Gastrocnemius medialis (tissue), 4 donors: ENCODE measurements at regions not wholly inside any gene's neighbourhood (a gene's known extent, or its start where the extent isn't known, plus 50 kb on each side); places are given as distances from the start of the nearest gene placed in this dataset.
"Not testable (repeated sequence)": the region's sequence is repeated elsewhere in the genome, so short reads cannot be mapped to it uniquely, and the experiment has no call there.

Experiments
- ATAC-seq, 2 donors: fragments of 150-250 bp; one replicate each; pipeline ENCODE4 v1.9.1; 2016
- DNase-seq, 2 donors: peaks; one replicate each; pipeline ENCODE4 v3.0.0-alpha.2; 2019
- H3K27ac ChIP-seq, 4 donors: fragments of 200-600 bp; sonication (generic); 1 replicate in 1 of 4; 2 replicates in 3 of 4; pipeline ENCODE4 v1.5.1; 2016 to 2018; ENCODE audit warnings: mild to moderate bottlenecking in 2 of 4, moderate library complexity in 1 of 4
- H3K27me3 ChIP-seq, 3 donors: fragments of 200-600 bp; sonication (generic) in 2 of 3; 1 replicate in 1 of 3; 2 replicates in 2 of 3; pipeline versions ENCODE4 v1.5.1 to v1.6.0; 2016 to 2019; ENCODE audit warnings: mild to moderate bottlenecking in 1 of 3, moderate library complexity in 1 of 3
- H3K36me3 ChIP-seq, 2 donors: fragments of 200-600 bp; sonication (generic) in 1 of 2; one replicate each; pipeline ENCODE4 v1.5.1; 2017 to 2018
- H3K4me1 ChIP-seq, 2 donors: fragments of 200-600 bp; sonication (generic) in 1 of 2; one replicate each; pipeline ENCODE4 v1.5.1; 2016 to 2017; ENCODE audit warnings: mild to moderate bottlenecking in 2 of 2
- H3K4me3 ChIP-seq, 4 donors: fragments of 200-600 bp; sonication (generic) in 3 of 4; 1 replicate in 1 of 4; 2 replicates in 3 of 4; pipeline ENCODE4 v1.5.1; 2016 to 2019; ENCODE audit warnings: mild to moderate bottlenecking in 2 of 4
- H3K9me3 ChIP-seq, 3 donors: fragments of 200-600 bp; sonication (generic) in 2 of 3; 1 replicate in 1 of 3; 2 replicates in 2 of 3; pipeline ENCODE4 v1.5.1; 2016 to 2019
- CTCF ChIP-seq, 5 experiments: fragments of 450-650 bp in 3 of 5; fragments of 200-600 bp in 2 of 5; sonication (generic) in 2 of 5; IDR thresholded peaks in 4 of 5; conservative IDR thresholded peaks in 1 of 5; 1 replicate in 4 of 5; 2 replicates in 1 of 5; pipeline ENCODE4 v1.5.1; 2016 to 2019; ENCODE audit warnings: antibody characterized with exemption in 5 of 5, mild to moderate bottlenecking in 3 of 5, moderate library complexity in 3 of 5
- POLR2A ChIP-seq, 2 donors: fragments of 450-650 bp; IDR thresholded peaks; one replicate each; pipeline ENCODE4 v1.6.1; 2017; ENCODE audit warnings: antibody characterized with exemption in 2 of 2, mild to moderate bottlenecking in 2 of 2, moderate library complexity in 2 of 2
- in situ Hi-C, 4 donors: fragments of 200-750 bp; cut with MboI; loops; one replicate each; pipeline versions ENCODE4 v1.15.0 to v1.8.0; 2017; ENCODE audit warnings: low sequenced_read_pairs in 4 of 4
- intact Hi-C: fragments of 100-400 bp; cut with DNase I; formaldehyde crosslinking; loops from one replicate; pipeline ENCODE4 v1.15.1; 2023; ENCODE audit warnings: low total_unique reads

DNA sequence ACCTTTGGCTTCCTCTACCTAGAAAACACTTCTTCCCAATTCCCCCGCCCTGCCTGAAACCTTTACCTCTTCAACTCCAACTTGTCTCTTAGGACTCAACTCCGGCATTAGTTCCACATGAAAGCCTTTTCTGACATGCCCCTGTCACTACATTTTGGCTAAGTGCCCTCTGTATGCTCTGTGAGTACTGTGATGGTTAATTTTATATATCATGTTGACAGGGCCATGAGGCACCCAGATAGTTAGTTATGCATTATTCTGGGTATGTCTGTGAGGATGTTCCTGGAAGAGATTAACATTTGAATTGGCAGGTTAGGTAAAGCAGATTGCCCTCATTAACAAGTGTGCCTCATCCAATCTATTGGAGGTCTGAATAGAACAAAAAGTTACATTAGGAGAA, 75.6 kb upstream of the NCKAP5 start:
- ATAC-seq: no peak
- Histone ChIP-seq H3K27ac (no peak overlapping the region), H3K9me3 (no peaks in the 10 kb centered on the region), H3K4me1 (no peaks in the 10 kb centered on the region), H3K4me3 (no peak overlapping the region), H3K36me3 (no peaks in the 10 kb centered on the region), H3K27me3 (no peaks in the 10 kb centered on the region)
- intact Hi-C loops (no loop called here), in situ Hi-C loops (no loop called here)
- no peak for TF ChIP-seq CTCF (IDR thresholded peaks at IDR 0.05 in 4 of 5, conservative IDR thresholded peaks at IDR 0.05 in 1 of 5)
- TF ChIP-seq POLR2A (IDR thresholded peaks at IDR 0.05): no peak
- DNase-seq: no peak

- no peak overlapping the region for H3K4me3 ChIP-seq
- intact Hi-C loops: no loop called here
- in situ Hi-C loops: no loop called here
Observed at GRCh38 chr2:133644846-133645245, 76.6 kb upstream of the NCKAP5 start.

GRCh38 chr2:133647386-133647785, 79.1 kb upstream of the NCKAP5 start:
- H3K36me3 ChIP-seq, DNase-seq, H3K27me3 ChIP-seq, H3K4me1 ChIP-seq, H3K27ac ChIP-seq, H3K9me3 ChIP-seq, intact Hi-C loops, ATAC-seq, in situ Hi-C loops, H3K4me3 ChIP-seq: not testable (repeated sequence)

More at GRCh38 chr2:133644846-133645245, 76.6 kb upstream of the NCKAP5 start:
- H3K9me3 ChIP-seq: no peaks in the 10 kb centered on the region
- DNase-seq (no peak), ATAC-seq (no peak)
- H3K27ac ChIP-seq: no peak overlapping the region
- H3K27me3 ChIP-seq: no peaks in the 10 kb centered on the region
- H3K4me1 ChIP-seq: no peaks in the 10 kb centered on the region
- no peaks in the 10 kb centered on the region for H3K36me3 ChIP-seq
- TF ChIP-seq POLR2A (IDR thresholded peaks at IDR 0.05): no peak
- TF ChIP-seq CTCF (IDR thresholded peaks at IDR 0.05 in 4 of 5, conservative IDR thresholded peaks at IDR 0.05 in 1 of 5): no peak

DNA sequence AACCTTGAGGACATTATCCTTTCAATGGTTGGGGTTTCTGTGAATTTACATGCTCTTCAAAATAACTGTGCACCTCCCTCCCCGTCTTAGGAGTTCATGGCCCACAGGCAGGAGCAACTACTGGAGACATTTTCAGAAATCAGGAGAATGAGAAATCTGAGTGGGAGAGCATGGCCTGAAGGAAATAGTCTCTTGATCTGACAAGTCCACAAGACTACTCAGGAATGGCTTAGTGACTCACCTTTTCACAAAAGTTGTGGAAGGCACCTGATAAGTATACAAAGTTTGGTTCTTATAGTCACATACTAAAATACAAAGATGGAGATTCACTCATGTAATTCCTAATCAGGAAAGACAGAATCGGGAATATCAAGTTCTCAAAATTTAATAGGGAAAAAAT, 83.6 kb upstream of the NCKAP5 start:
- no peak overlapping the region for H3K27ac ChIP-seq
- in situ Hi-C loops (no loop called here), intact Hi-C loops (no loop called here)
- no peaks in the 10 kb centered on the region for H3K9me3 ChIP-seq
- TF ChIP-seq CTCF (IDR thresholded peaks at IDR 0.05 in 4 of 5, conservative IDR thresholded peaks at IDR 0.05 in 1 of 5) (no peak), POLR2A (IDR thresholded peaks at IDR 0.05) (no peak)
- H3K4me1 ChIP-seq: no peaks in the 10 kb centered on the region
- ATAC-seq (no peak), DNase-seq (no peak)
- no peaks in the 10 kb centered on the region for H3K27me3 ChIP-seq
- H3K36me3 ChIP-seq: no peaks in the 10 kb centered on the region
- H3K4me3 ChIP-seq: no peak overlapping the region

GRCh38 chr2:133652398-133652797, 84.1 kb upstream of the NCKAP5 start:
- in situ Hi-C loops: no loop called here
- ATAC-seq (no peak), DNase-seq (no peak)
- Histone ChIP-seq H3K4me3 (no peak overlapping the region), H3K9me3 (no peaks in the 10 kb centered on the region), H3K4me1 (no peaks in the 10 kb centered on the region), H3K27me3 (no peaks in the 10 kb centered on the region), H3K36me3 (no peaks in the 10 kb centered on the region), H3K27ac (no peak overlapping the region)
- intact Hi-C loops: no loop called here
- no peak for TF ChIP-seq POLR2A (IDR thresholded peaks at IDR 0.05)

DNA sequence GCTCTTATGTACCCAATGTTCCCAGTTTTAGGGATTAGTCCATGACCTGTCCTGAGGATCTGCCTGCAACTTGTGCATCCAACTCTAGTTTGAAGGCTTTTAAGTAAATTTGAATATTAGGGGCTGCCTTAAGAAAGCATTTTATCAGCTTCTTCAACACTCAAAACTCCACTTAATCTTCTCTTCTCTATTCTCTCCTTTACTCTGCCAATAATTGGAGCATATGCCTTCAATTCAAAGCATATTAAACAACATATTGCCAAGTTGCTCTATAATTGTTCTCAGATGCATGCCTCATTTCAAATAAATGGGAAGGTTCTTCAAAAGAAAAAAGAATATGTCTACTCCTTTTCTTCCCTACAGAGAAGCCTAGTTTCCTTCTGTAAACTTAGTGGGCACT, 84.8 kb upstream of the NCKAP5 start:
- H3K27ac ChIP-seq: no peak overlapping the region
- no peaks in the 10 kb centered on the region for H3K9me3 ChIP-seq
- ATAC-seq: no peak
- H3K4me3 ChIP-seq: no peak overlapping the region
- H3K4me1 ChIP-seq: no peaks in the 10 kb centered on the region
- intact Hi-C loops: no loop called here
- TF ChIP-seq POLR2A (IDR thresholded peaks at IDR 0.05): no peak
- TF ChIP-seq CTCF (IDR thresholded peaks at IDR 0.05 in 4 of 5, conservative IDR thresholded peaks at IDR 0.05 in 1 of 5): no peak
- H3K27me3 ChIP-seq: no peaks in the 10 kb centered on the region
- no peak for DNase-seq
- H3K36me3 ChIP-seq: no peaks in the 10 kb centered on the region
- in situ Hi-C loops: no loop called here
